ENCODE measurements at regions not wholly inside any gene's neighbourhood (a gene's known extent, or its start where the extent isn't known, plus 50 kb on each side); places are given as distances from the start of the nearest gene placed in this dataset.
"Not testable (repeated sequence)": the region's sequence is repeated elsewhere in the genome, so short reads cannot be mapped to it uniquely, and the experiment has no call there.

- no peak for DNase-seq
- no peak overlapping the region for H3K27ac ChIP-seq
- intact Hi-C loops (cut with DNase I; ENCODE audit: low total_unique reads), result no loop called here
- no peaks in the 10 kb centered on the region for H3K36me3 ChIP-seq
- ATAC-seq, result no peak
- TF ChIP-seq POLR2A (IDR thresholded peaks at IDR 0.05), result no peak
- H3K4me1 ChIP-seq, result no peaks in the 10 kb centered on the region
- no peaks in the 10 kb centered on the region for H3K27me3 ChIP-seq
- in situ Hi-C loops (cut with MboI; ENCODE audit: low sequenced_read_pairs in 4 of 4), result no loop called here
- no peaks in the 10 kb centered on the region for H3K9me3 ChIP-seq
- no peak overlapping the region for H3K4me3 ChIP-seq
Observed at GRCh38 chr13:61495648-61496047, 80.0 kb upstream of the PCDH20 start.

GRCh38 chr13:61493556-61493955 lies 77.9 kb upstream of the PCDH20 start:
- in situ Hi-C loops (cut with MboI; ENCODE audit: low sequenced_read_pairs in 4 of 4), result not testable (repeated sequence)

GRCh38 chr13:61486496-61486895 lies 70.8 kb upstream of the PCDH20 start:
- intact Hi-C loops (cut with DNase I; ENCODE audit: low total_unique reads), result no loop called here
- H3K36me3 ChIP-seq, result no peaks in the 10 kb centered on the region
- H3K4me3 ChIP-seq, result no peak overlapping the region
- no peaks in the 10 kb centered on the region for H3K27me3 ChIP-seq
- no peaks in the 10 kb centered on the region for H3K9me3 ChIP-seq
- H3K27ac ChIP-seq, result no peak overlapping the region
- in situ Hi-C loops (cut with MboI; ENCODE audit: low sequenced_read_pairs in 4 of 4), result no loop called here
- no peak for DNase-seq
- TF ChIP-seq CTCF (IDR thresholded peaks at IDR 0.05 in 4 of 5, conservative IDR thresholded peaks at IDR 0.05 in 1 of 5) (no peak), POLR2A (IDR thresholded peaks at IDR 0.05) (no peak)
- no peaks in the 10 kb centered on the region for H3K4me1 ChIP-seq
- ATAC-seq, result no peak

More at GRCh38 chr13:61493556-61493955, 77.9 kb upstream of the PCDH20 start:
- H3K36me3 ChIP-seq; ATAC-seq; H3K27ac ChIP-seq; DNase-seq; H3K9me3 ChIP-seq; H3K4me1 ChIP-seq; H3K27me3 ChIP-seq; H3K4me3 ChIP-seq; intact Hi-C loops (cut with DNase I; ENCODE audit: low total_unique reads): not testable (repeated sequence)

- Histone ChIP-seq H3K27me3 (no peaks in the 10 kb centered on the region), H3K36me3 (no peaks in the 10 kb centered on the region), H3K4me3 (no peak overlapping the region), H3K27ac (no peak overlapping the region), H3K9me3 (no peaks in the 10 kb centered on the region), H3K4me1 (no peaks in the 10 kb centered on the region)
- DNase-seq, result no peak
- TF ChIP-seq CTCF (IDR thresholded peaks at IDR 0.05 in 4 of 5, conservative IDR thresholded peaks at IDR 0.05 in 1 of 5), result no peak
- no peak for TF ChIP-seq POLR2A (IDR thresholded peaks at IDR 0.05)
- ATAC-seq, result no peak
- in situ Hi-C loops (cut with MboI; ENCODE audit: low sequenced_read_pairs in 4 of 4) (no loop called here), intact Hi-C loops (cut with DNase I; ENCODE audit: low total_unique reads) (no loop called here)
Observed at GRCh38 chr13:61485128-61485765, 69.6 kb upstream of the PCDH20 start.

GRCh38 chr13:61477619-61478018 lies 62.0 kb upstream of the PCDH20 start:
- Histone ChIP-seq H3K9me3 (no peaks in the 10 kb centered on the region), H3K4me1 (no peaks in the 10 kb centered on the region), H3K36me3 (no peaks in the 10 kb centered on the region), H3K27ac (no peak overlapping the region), H3K4me3 (no peak overlapping the region), H3K27me3 (no peaks in the 10 kb centered on the region)
- no peak for ATAC-seq
- TF ChIP-seq CTCF (IDR thresholded peaks at IDR 0.05 in 4 of 5, conservative IDR thresholded peaks at IDR 0.05 in 1 of 5) (no peak), POLR2A (IDR thresholded peaks at IDR 0.05) (no peak)
- in situ Hi-C loops (cut with MboI; ENCODE audit: low sequenced_read_pairs in 4 of 4) (no loop called here), intact Hi-C loops (cut with DNase I; ENCODE audit: low total_unique reads) (no loop called here)
- DNase-seq, result no peak

GRCh38 chr13:61470786-61471185 lies 55.1 kb upstream of the PCDH20 start:
- ATAC-seq (no peak), DNase-seq (no peak)
- Histone ChIP-seq H3K9me3 (no peaks in the 10 kb centered on the region), H3K4me1 (no peaks in the 10 kb centered on the region), H3K27me3 (no peaks in the 10 kb centered on the region), H3K4me3 (no peak overlapping the region), H3K27ac (no peak overlapping the region), H3K36me3 (no peaks in the 10 kb centered on the region)
- TF ChIP-seq POLR2A (IDR thresholded peaks at IDR 0.05), result no peak
- no peak for TF ChIP-seq CTCF (IDR thresholded peaks at IDR 0.05 in 4 of 5, conservative IDR thresholded peaks at IDR 0.05 in 1 of 5)
- intact Hi-C loops (cut with DNase I; ENCODE audit: low total_unique reads), result no loop called here
- in situ Hi-C loops (cut with MboI; ENCODE audit: low sequenced_read_pairs in 4 of 4), result no loop called here

Measured in gastrocnemius medialis (tissue), 4 donors.